Activated B cell treated with CpG ODN at 0.5 μM for 24 hours (primary cell): ENCODE measurements at regions not wholly inside any gene's neighbourhood (a gene's known extent, or its start where the extent isn't known, plus 50 kb on each side); places are given as distances from the start of the nearest gene placed in this dataset.
"Not testable (repeated sequence)": the region's sequence is repeated elsewhere in the genome, so short reads cannot be mapped to it uniquely, and the experiment has no call there.

Experiments
- ATAC-seq: fragments of 200-7000 bp; cut with Tn5 transposase; one replicate; pipeline ENCODE4 v1.10.0; 2021; ENCODE audit warnings: low read depth, mild to moderate bottlenecking, moderate library complexity
- CTCF ChIA-PET: fragments of 350-600 bp; sonication (Branson Sonifier 250); formaldehyde crosslinking; loops from one replicate; lab custom pipeline; 2021; ENCODE audit warnings: antibody characterized with exemption; lab: Charles Lee
- POLR2A ChIA-PET: fragments of 350-600 bp; sonication (Branson Sonifier 250); formaldehyde crosslinking; loops from one replicate; lab custom pipeline; 2021; ENCODE audit warnings: antibody characterized with exemption; lab: Charles Lee
- DNase-seq: peaks from one replicate; pipeline ENCODE4 v3.0.0; 2022
- H3K27ac Mint-ChIP-seq: one replicate; pipeline ENCODE4 v1.8.0; 2020; ENCODE audit warnings: mixed read lengths
- H3K27me3 Mint-ChIP-seq: one replicate; pipeline ENCODE4 v1.8.0; 2021; ENCODE audit warnings: mixed read lengths
- H3K36me3 Mint-ChIP-seq: one replicate; pipeline ENCODE4 v1.8.0; 2021; ENCODE audit warnings: low read depth, mixed read lengths
- H3K4me1 Mint-ChIP-seq: one replicate; pipeline ENCODE4 v1.8.0; 2021; ENCODE audit warnings: mixed read lengths
- H3K4me3 Mint-ChIP-seq: one replicate; pipeline ENCODE4 v1.8.0; 2020; ENCODE audit warnings: mild to moderate bottlenecking, mixed read lengths
- H3K9me3 Mint-ChIP-seq: one replicate; pipeline ENCODE4 v1.8.0; 2020; ENCODE audit warnings: mixed read lengths
- CTCF ChIP-seq: fragments of 200-600 bp; IDR thresholded peaks from one replicate; pipeline ENCODE4 v1.8.0; 2022; ENCODE audit warnings: antibody characterized with exemption, mild to moderate bottlenecking
- intact Hi-C: fragments of 100-400 bp; cut with micrococcal nuclease; formaldehyde crosslinking; loops from one replicate; pipeline ENCODE4 v1.15.1; 2024

GRCh38 chr3:101913168-101913567 lies 63.9 kb downstream of the NFKBIZ start:
- H3K9me3 Mint-ChIP-seq = no peaks in the 10 kb centered on the region
- ChIA-PET POLR2A (no interaction called here), CTCF (no interaction called here)
- ATAC-seq (peak; percentile 21), DNase-seq (no peak)
- H3K36me3 Mint-ChIP-seq = no peaks in the 10 kb centered on the region
- peaks cover 15% of the 10 kb centered on the region for H3K4me1 Mint-ChIP-seq
- H3K4me3 Mint-ChIP-seq = no peak overlapping the region
- intact Hi-C loops = no loop called here
- no peaks in the 10 kb centered on the region for H3K27me3 Mint-ChIP-seq
- H3K27ac Mint-ChIP-seq = no peak overlapping the region
- no peak for TF ChIP-seq CTCF

- intact Hi-C loops = loop anchor here (2.0 kb wide), 1 partner anchor 15 kb away; no protein-coding TSS in a partner anchor
- H3K9me3 Mint-ChIP-seq, H3K27me3 Mint-ChIP-seq, H3K36me3 Mint-ChIP-seq, H3K4me3 Mint-ChIP-seq, CTCF ChIA-PET, DNase-seq: not testable (repeated sequence)
- POLR2A ChIA-PET = interaction anchor here (1.0 to 1.8 kb wide), 4 partner anchors 16 to 90 kb away, joined by 3 to 8 read pairs (median 6); partner anchors contain the start of gene NFKBIZ
- peak overlapping the region; percentile 32 for H3K27ac Mint-ChIP-seq
- ATAC-seq = peak; percentile 62
- H3K4me1 Mint-ChIP-seq = peaks cover 16% of the 10 kb centered on the region
Observed at GRCh38 chr3:101917761-101918160, 68.4 kb downstream of the NFKBIZ start.

- H3K9me3 Mint-ChIP-seq, ATAC-seq, DNase-seq, H3K4me3 Mint-ChIP-seq, H3K27ac Mint-ChIP-seq, H3K27me3 Mint-ChIP-seq, CTCF ChIA-PET, intact Hi-C loops, H3K36me3 Mint-ChIP-seq: not testable (repeated sequence)
- peaks cover 37% of the 10 kb centered on the region for H3K4me1 Mint-ChIP-seq
- POLR2A ChIA-PET = interaction anchor here (0.7 kb wide), 1 partner anchor 64 kb away, joined by 3 read pairs; no protein-coding TSS in a partner anchor
Observed at GRCh38 chr3:101922151-101922725, 72.9 kb downstream of the NFKBIZ start.

GRCh38 chr3:101924621-101925020 lies 75.3 kb downstream of the NFKBIZ start:
- H3K9me3 Mint-ChIP-seq, H3K27ac Mint-ChIP-seq, H3K4me3 Mint-ChIP-seq, DNase-seq, H3K36me3 Mint-ChIP-seq, intact Hi-C loops, H3K27me3 Mint-ChIP-seq: not testable (repeated sequence)
- ChIA-PET POLR2A (interaction anchor here (0.8 to 1.4 kb wide), 7 partner anchors 9 to 97 kb away, joined by 3 to 9 read pairs (median 4); no protein-coding TSS in a partner anchor), CTCF (interaction anchor here (1.4 to 1.8 kb wide), 3 partner anchors 66 to 300 kb away, joined by 3 to 8 read pairs (median 3); no protein-coding TSS in a partner anchor)
- ATAC-seq = peak; percentile 31
- H3K4me1 Mint-ChIP-seq = peaks cover 27% of the 10 kb centered on the region

GRCh38 chr3:101925124-101925523 lies 75.8 kb downstream of the NFKBIZ start:
- CTCF ChIA-PET = interaction anchor here (1.4 to 1.8 kb wide), 3 partner anchors 66 to 300 kb away, joined by 3 to 8 read pairs (median 3); no protein-coding TSS in a partner anchor
- ATAC-seq, H3K27me3 Mint-ChIP-seq, H3K27ac Mint-ChIP-seq, H3K9me3 Mint-ChIP-seq, DNase-seq, H3K36me3 Mint-ChIP-seq, intact Hi-C loops, H3K4me3 Mint-ChIP-seq: not testable (repeated sequence)
- peaks cover 27% of the 10 kb centered on the region for H3K4me1 Mint-ChIP-seq
- POLR2A ChIA-PET = interaction anchor here (1.1 to 1.4 kb wide), 4 partner anchors 9 to 93 kb away, joined by 3 to 9 read pairs (median 4); no protein-coding TSS in a partner anchor

GRCh38 chr3:101925564-101925963 lies 76.2 kb downstream of the NFKBIZ start:
- intact Hi-C loops = no loop called here
- CTCF ChIA-PET = interaction anchor here (1.4 to 1.8 kb wide), 2 partner anchors 67 to 299 kb away, joined by 3 to 8 read pairs; no protein-coding TSS in a partner anchor
- Mint-ChIP-seq H3K36me3 (no peaks in the 10 kb centered on the region), H3K27ac (no peak overlapping the region), H3K27me3 (no peaks in the 10 kb centered on the region), H3K9me3 (peaks cover 7% of the 10 kb centered on the region), H3K4me1 (peaks cover 27% of the 10 kb centered on the region), H3K4me3 (no peak overlapping the region)
- POLR2A ChIA-PET = interaction anchor here (1.1 to 1.4 kb wide), 3 partner anchors 11 to 93 kb away, joined by 3 to 9 read pairs (median 3); no protein-coding TSS in a partner anchor
- no peak for TF ChIP-seq CTCF
- ATAC-seq (no peak), DNase-seq (no peak)

- peak overlapping the region; percentile 35 for H3K27ac Mint-ChIP-seq
- DNase-seq (no peak), ATAC-seq (no peak)
- H3K36me3 Mint-ChIP-seq = no peaks in the 10 kb centered on the region
- peaks cover 7% of the 10 kb centered on the region for H3K9me3 Mint-ChIP-seq
- intact Hi-C loops = no loop called here
- no peak for TF ChIP-seq CTCF
- ChIA-PET CTCF (no interaction called here), POLR2A (interaction anchor here (0.7 kb wide), 2 partner anchors 97 to 130 kb away, joined by 3 to 6 read pairs; no protein-coding TSS in a partner anchor)
- no peak overlapping the region for H3K4me3 Mint-ChIP-seq
- H3K4me1 Mint-ChIP-seq = peaks cover 27% of the 10 kb centered on the region
- H3K27me3 Mint-ChIP-seq = no peaks in the 10 kb centered on the region
Observed at GRCh38 chr3:101926594-101927105, 77.3 kb downstream of the NFKBIZ start.
